SU-DHL-6 (cell line): ENCODE measurements at regions not wholly inside any gene's neighbourhood (a gene's known extent, or its start where the extent isn't known, plus 50 kb on each side); places are given as distances from the start of the nearest gene placed in this dataset.

ENCODE experiments used
- CTCF ChIP-seq: fragments of 200-600 bp; sonication (generic); IDR thresholded peaks from one replicate; pipeline ENCODE4 v1.5.1; 2017; ENCODE audit warnings: antibody characterized with exemption, mild to moderate bottlenecking, low read length, moderate library complexity; ENCODE audit not compliant: insufficient read depth, poor library complexity, severe bottlenecking
- EZH2phosphoT487 ChIP-seq: fragments of 200-600 bp; sonication (generic), shearing (Covaris generic); conservative IDR thresholded peaks from 2 replicates; pipeline ENCODE4 v1.6.1; 2018; ENCODE audit warnings: mild to moderate bottlenecking, antibody characterized with exemption, low read length, moderate library complexity, mixed read lengths

- TF ChIP-seq CTCF (no peak), EZH2phosphoT487 (no peak)
These were observed 75.4 kb upstream of the CTNNA1 start for GRCh38 chr5:138677782-138678181.
